Hepatocyte (in vitro differentiated cells): ENCODE measurements at regions not wholly inside any gene's neighbourhood (a gene's known extent, or its start where the extent isn't known, plus 50 kb on each side); places are given as distances from the start of the nearest gene placed in this dataset.

Experiments
- DNase-seq: peaks from one replicate; pipeline ENCODE4 v3.0.0-alpha.2; 2016; ENCODE audit warnings: low spot score
- H2AFZ ChIP-seq: fragments of 200-600 bp; sonication (generic); 2 replicates; pipeline ENCODE4 v1.6.0; 2016; ENCODE audit warnings: antibody characterized with exemption, mild to moderate bottlenecking
- H3K27ac ChIP-seq: fragments of 200-600 bp; sonication (generic); 2 replicates; pipeline ENCODE4 v1.5.1; 2016; ENCODE audit warnings: mild to moderate bottlenecking
- H3K27me3 ChIP-seq: fragments of 200-600 bp; sonication (generic); 2 replicates; pipeline ENCODE4 v1.6.1; 2016
- H3K36me3 ChIP-seq: fragments of 200-600 bp; sonication (generic); replicated peaks from 2 replicates; pipeline ENCODE4 v1.5.1; 2016; ENCODE audit warnings: low read depth; ENCODE audit not compliant: insufficient read depth
- H3K4me1 ChIP-seq: fragments of 200-600 bp; sonication (generic); 2 replicates; pipeline ENCODE4 v1.5.1; 2016; ENCODE audit warnings: mild to moderate bottlenecking, moderate library complexity; ENCODE audit not compliant: insufficient read depth
- H3K4me2 ChIP-seq: fragments of 200-600 bp; sonication (generic); 2 replicates; pipeline ENCODE4 v1.6.0; 2016
- H3K4me3 ChIP-seq: fragments of 200-600 bp; sonication (generic); 2 replicates; pipeline ENCODE4 v1.5.1; 2016; ENCODE audit warnings: mild to moderate bottlenecking
- H3K79me2 ChIP-seq: fragments of 200-600 bp; sonication (generic); 2 replicates; pipeline ENCODE4 v1.6.0; 2017; ENCODE audit warnings: mild to moderate bottlenecking
- H3K9me2 ChIP-seq: fragments of 200-600 bp; sonication (generic); replicated peaks from 2 replicates; pipeline ENCODE4 v1.6.0; 2017; ENCODE audit warnings: mild to moderate bottlenecking; ENCODE audit not compliant: insufficient read depth
- H3K9me3 ChIP-seq: fragments of 200-600 bp; sonication (generic); 2 replicates; pipeline ENCODE4 v1.5.1; 2016; ENCODE audit warnings: low read depth, mild to moderate bottlenecking
- H4K20me1 ChIP-seq: fragments of 200-600 bp; sonication (generic); 2 replicates; pipeline ENCODE4 v1.6.0; 2016; ENCODE audit warnings: mild to moderate bottlenecking; ENCODE audit not compliant: insufficient read depth, poor library complexity, severe bottlenecking
- EZH2 ChIP-seq: fragments of 200-600 bp; sonication (generic); IDR thresholded peaks from 2 replicates; pipeline ENCODE4 v1.6.1; 2016; ENCODE audit warnings: antibody characterized with exemption, mild to moderate bottlenecking, borderline replicate concordance
- EZH2phosphoT487 ChIP-seq: fragments of 200-600 bp; sonication (generic); IDR thresholded peaks from one replicate; pipeline ENCODE4 v1.6.1; 2018; ENCODE audit warnings: antibody characterized with exemption, mild to moderate bottlenecking, low read depth, moderate library complexity; ENCODE audit not compliant: unreplicated experiment, severe bottlenecking
- WGBS: methylation state at CpG from one replicate; pipeline ENCODE4 v1.1.6; 2016; ENCODE audit warnings: low lambda C conversion rate; ENCODE audit errors: missing lambda C conversion rate; 5-methylcytosine and 5-hydroxymethylcytosine counted together
- TF ChIP-seq, protein P1 (sequence below): fragments of 200-600 bp; sonication (generic); IDR thresholded peaks from 2 replicates; pipeline ENCODE4 v1.5.1; 2016; ENCODE audit warnings: antibody characterized with exemption, mild to moderate bottlenecking; ENCODE audit not compliant: poor library complexity

DNA sequence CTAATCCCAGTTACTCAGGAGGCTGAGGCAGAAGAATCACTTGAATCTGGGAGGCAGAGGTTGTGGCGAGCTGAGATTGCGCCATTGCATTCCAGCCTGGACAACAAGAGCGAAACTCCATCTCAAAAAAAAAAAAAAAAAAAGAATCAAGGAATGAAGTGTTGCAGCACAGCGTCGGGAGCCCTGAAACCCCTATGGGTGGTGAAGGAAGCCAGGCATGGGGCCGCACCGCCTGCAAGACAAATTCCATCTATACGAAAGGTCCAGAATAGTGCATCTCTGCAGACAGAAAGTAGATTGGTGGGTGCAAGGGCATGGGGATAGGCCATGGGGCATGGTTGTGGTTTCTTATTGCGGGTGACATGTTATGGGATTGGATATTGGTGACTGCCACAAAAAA lies 98.6 kb upstream of the PRR20G start:
- Histone ChIP-seq H3K9me2 (no peaks in the 10 kb centered on the region), H3K4me2 (no peak overlapping the region), H4K20me1 (no peaks in the 10 kb centered on the region), H3K36me3 (no peaks in the 10 kb centered on the region), H3K27me3 (no peaks in the 10 kb centered on the region), H2AFZ (no peak overlapping the region), H3K4me1 (no peaks in the 10 kb centered on the region), H3K4me3 (no peak overlapping the region), H3K27ac (no peak overlapping the region), H3K9me3 (no peaks in the 10 kb centered on the region), H3K79me2 (no peaks in the 10 kb centered on the region)
- no peak for DNase-seq
- WGBS: 85% methylated on average over 9 of the region's 9 CpGs
- no peak for TF ChIP-seq EZH2
- TF ChIP-seq, protein P1, sequence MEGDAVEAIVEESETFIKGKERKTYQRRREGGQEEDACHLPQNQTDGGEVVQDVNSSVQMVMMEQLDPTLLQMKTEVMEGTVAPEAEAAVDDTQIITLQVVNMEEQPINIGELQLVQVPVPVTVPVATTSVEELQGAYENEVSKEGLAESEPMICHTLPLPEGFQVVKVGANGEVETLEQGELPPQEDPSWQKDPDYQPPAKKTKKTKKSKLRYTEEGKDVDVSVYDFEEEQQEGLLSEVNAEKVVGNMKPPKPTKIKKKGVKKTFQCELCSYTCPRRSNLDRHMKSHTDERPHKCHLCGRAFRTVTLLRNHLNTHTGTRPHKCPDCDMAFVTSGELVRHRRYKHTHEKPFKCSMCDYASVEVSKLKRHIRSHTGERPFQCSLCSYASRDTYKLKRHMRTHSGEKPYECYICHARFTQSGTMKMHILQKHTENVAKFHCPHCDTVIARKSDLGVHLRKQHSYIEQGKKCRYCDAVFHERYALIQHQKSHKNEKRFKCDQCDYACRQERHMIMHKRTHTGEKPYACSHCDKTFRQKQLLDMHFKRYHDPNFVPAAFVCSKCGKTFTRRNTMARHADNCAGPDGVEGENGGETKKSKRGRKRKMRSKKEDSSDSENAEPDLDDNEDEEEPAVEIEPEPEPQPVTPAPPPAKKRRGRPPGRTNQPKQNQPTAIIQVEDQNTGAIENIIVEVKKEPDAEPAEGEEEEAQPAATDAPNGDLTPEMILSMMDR: no peak
- no peak for TF ChIP-seq EZH2phosphoT487

DNA sequence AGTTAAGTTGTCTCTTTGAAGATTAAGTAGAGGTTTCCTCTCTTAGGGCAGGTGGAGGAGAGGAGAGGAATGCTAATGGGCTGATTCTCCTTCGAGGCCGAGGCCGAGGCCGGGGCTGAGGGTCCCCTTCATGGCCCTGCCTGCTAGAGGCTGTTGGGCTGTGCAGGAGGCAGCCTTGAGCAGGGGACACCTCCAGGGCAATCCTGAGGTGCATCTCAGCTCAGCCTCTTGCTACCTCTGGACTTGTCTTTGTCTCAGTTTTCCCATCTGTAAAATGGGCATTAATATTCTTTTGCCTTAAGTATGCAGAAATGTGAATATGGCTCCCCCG lies 97.7 kb upstream of the PRR20G start:
- H4K20me1 ChIP-seq: no peaks in the 10 kb centered on the region
- H3K4me2 ChIP-seq: no peak overlapping the region
- H3K4me3 ChIP-seq: no peak overlapping the region
- no peak overlapping the region for H2AFZ ChIP-seq
- H3K4me1 ChIP-seq: no peaks in the 10 kb centered on the region
- DNase-seq: no peak
- H3K9me2 ChIP-seq: no peaks in the 10 kb centered on the region
- no peaks in the 10 kb centered on the region for H3K9me3 ChIP-seq
- 94% methylated on average over 5 of the region's 5 CpGs for WGBS
- no peak overlapping the region for H3K27ac ChIP-seq
- H3K27me3 ChIP-seq: no peaks in the 10 kb centered on the region
- H3K36me3 ChIP-seq: no peaks in the 10 kb centered on the region
- no peaks in the 10 kb centered on the region for H3K79me2 ChIP-seq
- TF ChIP-seq EZH2 (no peak), EZH2phosphoT487 (no peak)
- TF ChIP-seq, protein P1: no peak

DNA sequence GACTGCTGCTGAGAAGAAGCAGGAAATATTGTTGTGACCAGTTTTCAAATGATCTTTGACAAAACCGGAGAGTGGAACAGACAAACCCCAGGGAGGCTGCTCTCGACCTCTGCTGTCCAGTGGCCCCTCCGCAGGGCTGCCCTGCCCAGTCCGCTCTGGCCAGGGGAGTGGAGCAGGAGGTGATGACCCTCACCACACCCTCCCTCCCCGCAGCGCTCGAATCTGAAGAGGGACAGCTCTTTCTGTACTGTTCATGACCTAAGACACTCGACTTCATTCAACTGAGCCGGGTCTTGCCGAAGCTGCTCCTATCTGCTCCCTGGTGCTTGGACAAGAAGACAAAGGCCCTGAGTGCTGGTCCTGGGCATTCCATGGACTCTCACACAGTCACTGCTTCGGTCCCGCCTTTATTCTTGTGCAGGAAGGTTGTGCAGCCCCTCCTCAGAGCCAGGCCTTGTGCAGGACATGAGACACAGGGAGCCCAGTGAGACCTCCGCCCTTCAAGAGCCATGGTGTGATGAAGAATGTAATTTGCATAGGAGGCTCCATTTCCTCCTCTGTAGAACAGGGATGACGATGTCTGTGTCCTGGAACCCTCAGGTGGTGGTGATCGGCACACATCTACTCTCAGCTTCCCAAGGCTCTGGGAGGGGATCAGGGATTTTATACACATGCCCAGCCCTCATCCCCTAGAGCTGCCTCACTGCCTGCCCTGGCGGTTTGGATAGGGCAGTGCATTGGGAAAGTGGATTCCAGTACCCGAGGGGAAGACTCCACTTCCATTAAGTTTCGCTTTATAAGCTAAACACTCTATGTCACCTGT lies 97.1 kb upstream of the PRR20G start:
- H3K36me3 ChIP-seq: no peaks in the 10 kb centered on the region
- TF ChIP-seq, protein P1: no peak
- TF ChIP-seq EZH2phosphoT487 (no peak), EZH2 (no peak)
- no peaks in the 10 kb centered on the region for H3K9me2 ChIP-seq
- no peak overlapping the region for H3K4me3 ChIP-seq
- no peaks in the 10 kb centered on the region for H3K4me1 ChIP-seq
- no peaks in the 10 kb centered on the region for H3K9me3 ChIP-seq
- no peak overlapping the region for H3K4me2 ChIP-seq
- H3K79me2 ChIP-seq: no peaks in the 10 kb centered on the region
- 84% methylated on average over 18 of the region's 18 CpGs for WGBS
- no peak overlapping the region for H2AFZ ChIP-seq
- no peak for DNase-seq
- H4K20me1 ChIP-seq: no peaks in the 10 kb centered on the region
- no peak overlapping the region for H3K27ac ChIP-seq
- no peaks in the 10 kb centered on the region for H3K27me3 ChIP-seq
